Natural killer cell treated with Interleukin-12 subunit alpha and Interleukin-12 subunit beta and Interleukin-15 and Interleukin-18, amount 100 ng/mL, for 72 hours (primary cell): ENCODE measurements at regions not wholly inside any gene's neighbourhood (a gene's known extent, or its start where the extent isn't known, plus 50 kb on each side); places are given as distances from the start of the nearest gene placed in this dataset.

Source experiments
- ATAC-seq, 2 donors: fragments of 150-1000 bp; cut with Tn5 transposase in 1 of 2; sonication (Bioruptor Pico), chemical (Tn5 transposase) in 1 of 2; 2 replicates each; pipeline ENCODE4 v1.10.0; 2021
- DNase-seq: peaks from one replicate; pipeline ENCODE4 v3.0.0; 2022; ENCODE audit warnings: low spot score
- H3K27ac Mint-ChIP-seq, 2 donors: 1 replicate in 1 of 2; 2 replicates in 1 of 2; pipeline ENCODE4 v1.8.0; 2022; ENCODE audit warnings: mixed read lengths in 2 of 2, mild to moderate bottlenecking in 1 of 2, moderate library complexity in 1 of 2
- H3K27me3 Mint-ChIP-seq, 2 donors: 1 replicate in 1 of 2; 2 replicates in 1 of 2; pipeline ENCODE4 v1.8.0; 2022; ENCODE audit warnings: mixed read lengths in 2 of 2
- H3K36me3 Mint-ChIP-seq: one replicate; pipeline ENCODE4 v1.8.0; 2022; ENCODE audit warnings: mixed read lengths
- H3K4me1 Mint-ChIP-seq, 2 donors: 1 replicate in 1 of 2; 2 replicates in 1 of 2; pipeline ENCODE4 v1.8.0; 2022; ENCODE audit warnings: low read depth in 2 of 2, mixed read lengths in 2 of 2, mild to moderate bottlenecking in 1 of 2
- H3K4me3 Mint-ChIP-seq: one replicate; pipeline ENCODE4 v1.8.0; 2022; ENCODE audit warnings: mixed read lengths
- H3K9me3 Mint-ChIP-seq: 2 replicates; pipeline ENCODE4 v1.8.0; 2022; ENCODE audit warnings: mixed read lengths

GRCh38 chr5:39876146-39876545 is 451.4 kb upstream of the DAB2 start:
- peaks cover 18 to 56% of the 10 kb centered on the region in 2 donors for H3K27me3 Mint-ChIP-seq
- ATAC-seq (no peak), DNase-seq (no peak)
- no peaks in the 10 kb centered on the region for H3K36me3 Mint-ChIP-seq
- peaks cover 6% of the 10 kb centered on the region for H3K9me3 Mint-ChIP-seq
- H3K4me3 Mint-ChIP-seq = no peak overlapping the region
- no peaks in the 10 kb centered on the region for H3K4me1 Mint-ChIP-seq
- no peak overlapping the region for H3K27ac Mint-ChIP-seq

DNA sequence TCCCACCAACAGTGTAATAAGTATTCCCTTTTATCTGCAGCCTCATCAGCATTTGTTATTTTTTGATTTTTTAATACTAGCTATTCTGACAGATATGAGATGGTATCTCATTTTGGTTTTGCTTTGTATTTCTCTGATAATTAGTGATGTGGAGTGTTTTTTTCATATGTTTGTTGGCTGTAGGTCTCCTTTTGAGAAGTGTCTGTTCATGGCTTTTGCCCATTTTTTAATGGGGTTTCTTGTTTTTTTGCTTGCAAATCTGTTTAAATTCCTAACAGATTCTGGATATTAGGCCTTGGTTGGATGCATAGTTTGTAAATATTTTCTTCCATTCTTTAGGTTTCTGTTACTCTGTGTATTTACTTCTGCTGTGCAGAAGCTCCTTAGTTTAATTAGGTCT is 445.4 kb upstream of the DAB2 start:
- ATAC-seq = no peak
- H3K9me3 Mint-ChIP-seq = peaks cover 19% of the 10 kb centered on the region
- H3K27ac Mint-ChIP-seq = no peak overlapping the region
- DNase-seq = no peak
- no peak overlapping the region for H3K4me3 Mint-ChIP-seq
- peaks cover 10% of the 10 kb centered on the region for H3K36me3 Mint-ChIP-seq
- no peaks in the 10 kb centered on the region for H3K4me1 Mint-ChIP-seq
- H3K27me3 Mint-ChIP-seq = peaks cover 19 to 38% of the 10 kb centered on the region in 2 donors

DNA sequence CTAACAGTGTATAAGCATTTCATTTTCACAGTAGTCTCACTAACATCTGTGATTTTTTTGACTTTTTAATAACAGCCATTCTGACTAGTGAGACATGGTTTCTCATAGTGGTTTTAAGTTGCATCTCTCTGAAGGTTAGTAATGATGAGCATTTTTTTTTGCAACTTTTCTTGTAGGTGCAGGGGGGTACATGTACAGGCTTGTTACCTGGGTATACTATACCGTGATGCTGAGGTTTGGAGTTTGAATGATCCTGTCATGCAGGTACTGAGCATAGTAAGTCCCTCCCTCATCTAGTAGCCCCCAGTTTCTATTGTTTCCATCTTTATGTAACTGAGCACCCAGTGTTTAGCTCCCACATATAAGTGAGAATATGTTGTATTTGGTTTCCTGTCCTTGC is 444.6 kb upstream of the DAB2 start:
- no peak overlapping the region for H3K4me3 Mint-ChIP-seq
- H3K9me3 Mint-ChIP-seq = peaks cover 19% of the 10 kb centered on the region
- H3K27me3 Mint-ChIP-seq = peaks cover 19 to 33% of the 10 kb centered on the region in 2 donors
- no peak overlapping the region for H3K27ac Mint-ChIP-seq
- no peak for ATAC-seq
- peaks cover 10% of the 10 kb centered on the region for H3K36me3 Mint-ChIP-seq
- no peaks in the 10 kb centered on the region for H3K4me1 Mint-ChIP-seq
- no peak for DNase-seq

GRCh38 chr5:39867923-39868322 is 443.1 kb upstream of the DAB2 start:
- Mint-ChIP-seq H3K4me1 (no peaks in the 10 kb centered on the region), H3K36me3 (peaks cover 10% of the 10 kb centered on the region), H3K27ac (no peak overlapping the region), H3K9me3 (peaks cover 16% of the 10 kb centered on the region), H3K27me3 (peaks cover 16 to 24% of the 10 kb centered on the region in 2 donors), H3K4me3 (no peak overlapping the region)
- ATAC-seq = no peak
- DNase-seq = no peak

DNA sequence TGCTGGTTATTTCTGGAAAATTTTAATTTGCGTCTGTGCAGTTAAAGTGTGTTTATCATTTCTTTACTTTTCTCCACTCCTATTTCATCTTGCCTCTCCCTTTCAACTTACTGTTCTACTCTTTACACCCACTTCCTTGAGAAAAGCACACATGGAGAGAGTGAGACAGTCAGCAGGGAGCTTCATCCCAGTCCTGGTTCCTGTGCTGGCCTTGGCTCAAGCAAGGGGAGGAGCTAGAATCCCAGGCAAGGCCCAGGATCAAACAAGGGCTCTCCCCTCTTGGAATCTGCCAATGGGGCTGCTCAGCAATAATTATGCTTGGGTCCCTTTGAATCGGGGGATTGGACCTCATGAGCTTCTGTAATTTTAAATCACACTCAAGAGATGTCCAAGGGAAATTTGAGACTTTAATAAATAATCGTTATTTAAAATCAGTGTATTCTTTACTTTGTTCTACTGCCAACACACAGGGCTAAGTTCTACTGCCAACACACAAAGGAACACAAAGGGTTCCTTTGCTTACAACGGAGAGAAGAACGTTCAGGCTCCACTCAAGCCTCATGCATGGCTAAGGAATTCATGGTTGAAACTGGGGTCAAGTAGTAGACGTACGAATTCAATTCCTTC is 439.3 kb upstream of the DAB2 start:
- no peak overlapping the region for H3K4me3 Mint-ChIP-seq
- DNase-seq (no peak), ATAC-seq (no peak)
- H3K27ac Mint-ChIP-seq = no peak overlapping the region
- no peaks in the 10 kb centered on the region for H3K4me1 Mint-ChIP-seq
- H3K9me3 Mint-ChIP-seq = peaks cover 16% of the 10 kb centered on the region
- no peaks in the 10 kb centered on the region for H3K36me3 Mint-ChIP-seq
- H3K27me3 Mint-ChIP-seq = peaks cover 26 to 47% of the 10 kb centered on the region in 2 donors

GRCh38 chr5:39857041-39857440 is 432.3 kb upstream of the DAB2 start:
- H3K9me3 Mint-ChIP-seq = peaks cover 7% of the 10 kb centered on the region

GRCh38 chr5:39854771-39855410 is 430.1 kb upstream of the DAB2 start:
- Mint-ChIP-seq H3K27me3 (peaks cover 25 to 44% of the 10 kb centered on the region in 2 donors), H3K4me1 (no peaks in the 10 kb centered on the region), H3K4me3 (no peak overlapping the region), H3K36me3 (no peaks in the 10 kb centered on the region), H3K27ac (no peak overlapping the region), H3K9me3 (peaks cover 4% of the 10 kb centered on the region)
- ATAC-seq = no peak
- no peak for DNase-seq

More at GRCh38 chr5:39857041-39857440, 432.3 kb upstream of the DAB2 start:
- H3K4me3 Mint-ChIP-seq = no peak overlapping the region
- no peaks in the 10 kb centered on the region for H3K4me1 Mint-ChIP-seq
- H3K27ac Mint-ChIP-seq = no peak overlapping the region
- H3K36me3 Mint-ChIP-seq = no peaks in the 10 kb centered on the region
- DNase-seq (no peak), ATAC-seq (no peak)
- H3K27me3 Mint-ChIP-seq = peaks cover 30 to 60% of the 10 kb centered on the region in 2 donors

- Mint-ChIP-seq H3K4me1 (no peaks in the 10 kb centered on the region), H3K27me3 (peaks cover 26 to 56% of the 10 kb centered on the region in 2 donors), H3K9me3 (no peaks in the 10 kb centered on the region), H3K27ac (no peak overlapping the region), H3K4me3 (no peak overlapping the region), H3K36me3 (no peaks in the 10 kb centered on the region)
- no peak for ATAC-seq
- no peak for DNase-seq
These were observed 425.5 kb upstream of the DAB2 start for GRCh38 chr5:39850291-39850690.

DNA sequence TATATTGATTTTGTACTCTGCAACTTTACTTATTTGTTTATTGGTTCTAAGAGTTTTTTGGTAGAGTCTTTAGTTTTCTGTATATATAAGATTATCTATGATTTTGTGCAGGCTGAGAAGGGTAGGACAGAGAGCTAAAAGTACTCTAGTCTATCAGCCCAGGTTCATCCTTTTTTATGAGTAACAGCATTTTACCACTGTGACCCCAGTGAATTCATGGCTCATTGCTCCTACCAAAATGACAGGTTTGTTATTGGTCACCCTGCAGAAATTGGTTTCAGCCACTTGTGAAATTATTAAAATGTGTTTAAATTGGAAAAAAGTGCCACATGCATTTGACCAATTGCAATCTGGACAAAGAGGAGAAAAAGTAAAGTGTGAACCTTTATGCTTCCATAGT is 421.4 kb upstream of the DAB2 start:
- Mint-ChIP-seq H3K27ac (no peak overlapping the region), H3K9me3 (no peaks in the 10 kb centered on the region), H3K4me1 (no peaks in the 10 kb centered on the region), H3K4me3 (no peak overlapping the region), H3K27me3 (peaks cover 19 to 52% of the 10 kb centered on the region in 2 donors), H3K36me3 (no peaks in the 10 kb centered on the region)
- no peak for DNase-seq
- ATAC-seq = no peak

DNA sequence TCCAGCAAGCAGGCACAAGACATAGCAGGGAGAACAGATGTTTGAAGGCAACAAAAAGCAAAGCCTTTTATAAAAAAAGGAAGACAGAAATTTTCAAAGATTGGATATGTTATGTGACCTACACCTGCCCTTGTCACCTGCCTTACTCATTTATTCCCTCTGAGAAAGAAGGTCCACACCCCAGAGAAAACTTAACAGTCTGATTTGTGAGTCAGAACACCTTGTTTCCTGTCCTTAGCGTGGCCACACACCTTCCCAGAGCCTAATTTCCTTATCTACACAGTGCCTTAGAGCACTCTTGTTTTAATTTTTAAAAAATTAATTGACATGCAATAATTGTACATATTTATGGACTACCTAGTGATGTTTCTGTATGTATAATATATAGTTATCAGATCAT is 419.0 kb upstream of the DAB2 start:
- Mint-ChIP-seq H3K27me3 (peaks cover 14 to 50% of the 10 kb centered on the region in 2 donors), H3K36me3 (peaks cover 4% of the 10 kb centered on the region), H3K27ac (no peak overlapping the region), H3K4me1 (no peaks in the 10 kb centered on the region), H3K4me3 (no peak overlapping the region), H3K9me3 (no peaks in the 10 kb centered on the region)
- DNase-seq (no peak), ATAC-seq (no peak)

DNA sequence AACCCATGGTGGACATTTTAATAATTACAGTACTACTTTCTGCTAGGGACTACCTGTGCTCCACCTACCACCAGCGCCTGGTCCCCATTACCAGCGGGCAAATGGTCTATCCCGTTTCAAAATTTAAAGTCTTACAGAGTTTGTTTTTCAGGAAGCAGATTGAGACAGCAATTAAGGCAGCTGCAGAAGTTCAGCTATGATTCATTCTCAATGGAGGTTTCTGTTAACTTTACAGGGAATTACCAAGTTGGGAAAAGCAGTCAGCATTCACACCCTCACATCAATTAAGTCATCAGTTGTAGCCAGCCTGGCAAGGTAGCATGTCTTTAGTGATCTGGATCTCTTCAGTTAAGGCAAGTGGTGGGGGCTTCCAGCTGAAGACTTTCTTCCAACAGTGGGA is 410.6 kb upstream of the DAB2 start:
- Mint-ChIP-seq H3K9me3 (no peaks in the 10 kb centered on the region), H3K4me3 (no peak overlapping the region), H3K27me3 (peaks cover 14 to 31% of the 10 kb centered on the region in 2 donors), H3K36me3 (peaks cover 3% of the 10 kb centered on the region), H3K4me1 (no peaks in the 10 kb centered on the region), H3K27ac (no peak overlapping the region)
- DNase-seq = no peak
- ATAC-seq = no peak

DNA sequence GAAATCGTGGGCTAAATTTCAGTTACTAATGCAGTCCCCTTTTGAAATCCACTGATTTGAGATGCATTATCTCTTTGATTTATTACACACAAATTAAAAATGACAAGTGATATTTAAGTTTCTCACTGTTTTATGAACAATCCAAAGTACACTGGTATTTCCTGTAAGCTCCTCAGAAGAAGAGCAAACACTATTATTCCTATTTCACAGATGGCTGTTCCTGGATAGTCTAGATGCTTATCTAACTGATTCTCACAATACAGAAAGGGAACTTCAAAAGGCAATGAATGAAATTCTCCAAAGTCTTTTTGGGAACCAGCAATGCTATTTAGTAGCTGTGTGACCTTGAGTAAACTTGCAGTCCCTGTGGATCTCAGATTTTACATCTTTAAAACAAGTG is 404.7 kb upstream of the DAB2 start:
- Mint-ChIP-seq H3K27me3 (peaks cover 13 to 14% of the 10 kb centered on the region in 2 donors), H3K4me3 (no peak overlapping the region), H3K4me1 (no peaks in the 10 kb centered on the region), H3K9me3 (no peaks in the 10 kb centered on the region), H3K27ac (no peak overlapping the region), H3K36me3 (no peaks in the 10 kb centered on the region)
- no peak for ATAC-seq
- DNase-seq = no peak

- no peak for ATAC-seq
- no peaks in the 10 kb centered on the region for H3K36me3 Mint-ChIP-seq
These were observed 401.3 kb upstream of the DAB2 start for GRCh38 chr5:39826051-39826450.

GRCh38 chr5:39825301-39825700 is 400.5 kb upstream of the DAB2 start:
- Mint-ChIP-seq H3K4me3 (no peak overlapping the region), H3K27ac (no peak overlapping the region), H3K4me1 (no peaks in the 10 kb centered on the region), H3K27me3 (peaks cover 0 to 4% of the 10 kb centered on the region in 2 donors), H3K9me3 (no peaks in the 10 kb centered on the region), H3K36me3 (no peaks in the 10 kb centered on the region)
- ATAC-seq = no peak
- no peak for DNase-seq

More at GRCh38 chr5:39826051-39826450, 401.3 kb upstream of the DAB2 start:
- Mint-ChIP-seq H3K27me3 (peaks cover 0 to 4% of the 10 kb centered on the region in 2 donors), H3K4me3 (no peak overlapping the region), H3K4me1 (no peaks in the 10 kb centered on the region), H3K9me3 (no peaks in the 10 kb centered on the region), H3K27ac (no peak overlapping the region)
- DNase-seq = no peak
